CD14-positive monocyte (primary cell): ENCODE measurements at regions not wholly inside any gene's neighbourhood (a gene's known extent, or its start where the extent isn't known, plus 50 kb on each side); places are given as distances from the start of the nearest gene placed in this dataset.

Source experiments
- DNase-seq, 3 donors: peaks; one replicate each; pipeline ENCODE4 v3.0.0-alpha.2; 2011 to 2022
- H2AFZ ChIP-seq: 2 replicates; pipeline ENCODE4 v1.6.0; 2012; ENCODE audit warnings: mild to moderate bottlenecking, low read depth, low read length, inconsistent platforms; ENCODE audit not compliant: insufficient read depth, poor library complexity, severe bottlenecking
- H3K27ac ChIP-seq, 2 donors: 1 replicate in 1 of 2; 2 replicates in 1 of 2; pipeline ENCODE4 v1.5.1; 2012 to 2013; ENCODE audit warnings: low read length in 2 of 2, control low read depth in 1 of 2, inconsistent platforms in 1 of 2, low read depth in 1 of 2, mild to moderate bottlenecking in 1 of 2
- H3K27me3 ChIP-seq, 2 donors: one replicate each; pipeline versions ENCODE4 v1.6.0 to v1.6.1; 2011 to 2013; ENCODE audit warnings: low read length in 2 of 2; ENCODE audit not compliant: control insufficient read depth in 2 of 2, insufficient read depth in 2 of 2
- H3K36me3 ChIP-seq, 2 donors: replicated peaks in 1 of 2; 1 replicate in 1 of 2; 2 replicates in 1 of 2; pipeline versions ENCODE4 v1.5.1 to v1.6.1; 2012 to 2013; ENCODE audit warnings: low read length in 2 of 2, control low read depth in 1 of 2, inconsistent platforms in 1 of 2, mild to moderate bottlenecking in 1 of 2; ENCODE audit not compliant: insufficient read depth in 2 of 2, control insufficient read depth in 1 of 2
- H3K4me1 ChIP-seq, 2 donors: 1 replicate in 1 of 2; 2 replicates in 1 of 2; pipeline versions ENCODE4 v1.5.1 to v1.6.1; 2012 to 2013; ENCODE audit warnings: low read length in 2 of 2, control low read depth in 1 of 2, inconsistent platforms in 1 of 2, mild to moderate bottlenecking in 1 of 2, moderate library complexity in 1 of 2; ENCODE audit not compliant: insufficient read depth in 2 of 2, control insufficient read depth in 1 of 2
- H3K4me2 ChIP-seq: replicated peaks from 2 replicates; pipeline ENCODE3; 2012; ENCODE audit warnings: low read length, moderate library complexity, mild to moderate bottlenecking; ENCODE audit not compliant: poor library complexity, severe bottlenecking; ENCODE audit errors: extremely low read depth
- H3K4me3 ChIP-seq, 3 experiments: fragments of 200-600 bp in 1 of 3; sonication (generic) in 1 of 3; replicated peaks in 1 of 3; 1 replicate in 2 of 3; 2 replicates in 1 of 3; pipeline ENCODE4 v1.5.1; 2011 to 2013; ENCODE audit warnings: low read length in 3 of 3, mild to moderate bottlenecking in 3 of 3, control low read depth in 2 of 3, low read depth in 2 of 3, inconsistent platforms in 1 of 3, moderate library complexity in 1 of 3
- H3K79me2 ChIP-seq: 2 replicates; pipeline ENCODE4 v1.6.0; 2012; ENCODE audit warnings: mild to moderate bottlenecking, control low read depth, inconsistent platforms, low read length, moderate library complexity; ENCODE audit not compliant: insufficient read depth
- H3K9ac ChIP-seq: 2 replicates; pipeline ENCODE4 v1.6.0; 2017; ENCODE audit warnings: low read length, mild to moderate bottlenecking; ENCODE audit not compliant: insufficient read depth, poor library complexity, severe bottlenecking
- H3K9me3 ChIP-seq, 2 donors: replicated peaks in 1 of 2; 1 replicate in 1 of 2; 2 replicates in 1 of 2; pipeline versions ENCODE4 v1.5.1 to v1.6.1; 2012 to 2013; ENCODE audit warnings: low read length in 2 of 2, control low read depth in 1 of 2; ENCODE audit not compliant: control insufficient read depth in 1 of 2, insufficient read depth in 1 of 2
- H4K20me1 ChIP-seq: 2 replicates; pipeline ENCODE4 v1.6.0; 2012; ENCODE audit warnings: mild to moderate bottlenecking, low read length, control low read depth, moderate library complexity; ENCODE audit not compliant: insufficient read depth
- H3K27ac Mint-ChIP-seq, 7 donors: one replicate each; pipeline ENCODE4 v1.8.0; 2020; ENCODE audit warnings: mild to moderate bottlenecking in 7 of 7, mixed read lengths in 7 of 7, moderate library complexity in 6 of 7, inconsistent platforms in 2 of 7
- H3K27me3 Mint-ChIP-seq, 3 donors: one replicate each; pipeline ENCODE4 v1.8.0; 2021 to 2022; ENCODE audit warnings: low read depth in 3 of 3, mild to moderate bottlenecking in 3 of 3, mixed read lengths in 3 of 3, moderate library complexity in 3 of 3, inconsistent platforms in 1 of 3
- H3K36me3 Mint-ChIP-seq, 2 donors: one replicate each; pipeline ENCODE4 v1.8.0; 2020; ENCODE audit warnings: mixed read lengths in 2 of 2, inconsistent platforms in 1 of 2, mild to moderate bottlenecking in 1 of 2
- H3K4me1 Mint-ChIP-seq: one replicate; pipeline ENCODE4 v1.8.0; 2020; ENCODE audit warnings: mild to moderate bottlenecking, mixed read lengths
- H3K4me3 Mint-ChIP-seq, 2 donors: one replicate each; pipeline ENCODE4 v1.8.0; 2020; ENCODE audit warnings: mild to moderate bottlenecking in 2 of 2, mixed read lengths in 2 of 2, moderate library complexity in 1 of 2
- H3K9me3 Mint-ChIP-seq, 7 donors: one replicate each; pipeline ENCODE4 v1.8.0; 2020 to 2022; ENCODE audit warnings: mixed read lengths in 7 of 7, mild to moderate bottlenecking in 6 of 7, moderate library complexity in 6 of 7, inconsistent platforms in 2 of 7
- WGBS: methylation state at CpG from one replicate; pipeline ENCODE4 v1.1.5; 2013; ENCODE audit warnings: missing lambda C conversion rate; ENCODE audit not compliant: insufficient coverage; 5-methylcytosine and 5-hydroxymethylcytosine counted together
- intact Hi-C, 2 donors: fragments of 100-400 bp; cut with micrococcal nuclease; formaldehyde crosslinking; loops; one replicate each; pipeline versions ENCODE4 v1.15.0 to v1.15.1; 2023
- TF ChIP-seq, protein P1 (sequence below): fragments of 200-600 bp; IDR thresholded peaks from one replicate; pipeline ENCODE4 v1.8.0; 2022; ENCODE audit warnings: antibody characterized with exemption, mild to moderate bottlenecking

DNA sequence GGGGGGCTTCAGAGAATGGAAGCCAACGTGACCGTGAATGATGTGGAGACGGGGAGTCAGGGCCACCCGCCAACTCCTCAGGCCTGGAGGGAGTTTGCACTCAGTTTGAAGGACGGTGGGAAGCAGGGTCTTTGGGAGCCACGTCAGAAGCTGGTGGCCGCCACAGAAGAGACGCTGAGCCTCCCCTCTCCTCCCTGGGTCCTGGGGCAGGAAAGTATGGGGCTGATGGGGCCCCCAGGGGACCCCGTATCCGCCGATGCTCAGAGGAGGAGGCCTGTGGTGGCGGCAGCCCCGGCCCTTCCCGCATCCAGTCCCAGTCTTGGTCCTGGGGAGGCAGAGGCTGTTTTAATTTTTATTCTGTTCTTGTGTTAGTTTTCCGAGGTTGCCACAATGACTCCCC, 188.6 kb upstream of the C1orf174 start:
- Mint-ChIP-seq H3K36me3 (no peaks in the 10 kb centered on the region), H3K27me3 (no peaks in the 10 kb centered on the region), H3K4me3 (no peak overlapping the region), H3K9me3 (peaks cover 24 to 48% (median 39%) of the 10 kb centered on the region in 7 donors), H3K4me1 (no peaks in the 10 kb centered on the region), H3K27ac (no peak overlapping the region)
- H2AFZ ChIP-seq: no peak overlapping the region
- no peak overlapping the region for H3K4me3 ChIP-seq
- H3K4me2 ChIP-seq: no peak overlapping the region
- H3K27ac ChIP-seq: no peak overlapping the region
- no peak overlapping the region for H3K9ac ChIP-seq
- 97% methylated on average over 6 of the region's 15 CpGs for WGBS
- no peaks in the 10 kb centered on the region for H3K27me3 ChIP-seq
- no peaks in the 10 kb centered on the region for H3K4me1 ChIP-seq
- DNase-seq: no peak
- intact Hi-C loops: loop anchor here in 1 of 2 donors (10.0 kb wide), 1 partner anchor 64 kb away; no protein-coding TSS in a partner anchor
- H3K9me3 ChIP-seq: peaks cover 21 to 60% of the 10 kb centered on the region in 2 donors
- no peaks in the 10 kb centered on the region for H3K79me2 ChIP-seq
- TF ChIP-seq, protein P1, sequence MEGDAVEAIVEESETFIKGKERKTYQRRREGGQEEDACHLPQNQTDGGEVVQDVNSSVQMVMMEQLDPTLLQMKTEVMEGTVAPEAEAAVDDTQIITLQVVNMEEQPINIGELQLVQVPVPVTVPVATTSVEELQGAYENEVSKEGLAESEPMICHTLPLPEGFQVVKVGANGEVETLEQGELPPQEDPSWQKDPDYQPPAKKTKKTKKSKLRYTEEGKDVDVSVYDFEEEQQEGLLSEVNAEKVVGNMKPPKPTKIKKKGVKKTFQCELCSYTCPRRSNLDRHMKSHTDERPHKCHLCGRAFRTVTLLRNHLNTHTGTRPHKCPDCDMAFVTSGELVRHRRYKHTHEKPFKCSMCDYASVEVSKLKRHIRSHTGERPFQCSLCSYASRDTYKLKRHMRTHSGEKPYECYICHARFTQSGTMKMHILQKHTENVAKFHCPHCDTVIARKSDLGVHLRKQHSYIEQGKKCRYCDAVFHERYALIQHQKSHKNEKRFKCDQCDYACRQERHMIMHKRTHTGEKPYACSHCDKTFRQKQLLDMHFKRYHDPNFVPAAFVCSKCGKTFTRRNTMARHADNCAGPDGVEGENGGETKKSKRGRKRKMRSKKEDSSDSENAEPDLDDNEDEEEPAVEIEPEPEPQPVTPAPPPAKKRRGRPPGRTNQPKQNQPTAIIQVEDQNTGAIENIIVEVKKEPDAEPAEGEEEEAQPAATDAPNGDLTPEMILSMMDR: no peak
- no peaks in the 10 kb centered on the region for H3K36me3 ChIP-seq
- H4K20me1 ChIP-seq: no peaks in the 10 kb centered on the region

DNA sequence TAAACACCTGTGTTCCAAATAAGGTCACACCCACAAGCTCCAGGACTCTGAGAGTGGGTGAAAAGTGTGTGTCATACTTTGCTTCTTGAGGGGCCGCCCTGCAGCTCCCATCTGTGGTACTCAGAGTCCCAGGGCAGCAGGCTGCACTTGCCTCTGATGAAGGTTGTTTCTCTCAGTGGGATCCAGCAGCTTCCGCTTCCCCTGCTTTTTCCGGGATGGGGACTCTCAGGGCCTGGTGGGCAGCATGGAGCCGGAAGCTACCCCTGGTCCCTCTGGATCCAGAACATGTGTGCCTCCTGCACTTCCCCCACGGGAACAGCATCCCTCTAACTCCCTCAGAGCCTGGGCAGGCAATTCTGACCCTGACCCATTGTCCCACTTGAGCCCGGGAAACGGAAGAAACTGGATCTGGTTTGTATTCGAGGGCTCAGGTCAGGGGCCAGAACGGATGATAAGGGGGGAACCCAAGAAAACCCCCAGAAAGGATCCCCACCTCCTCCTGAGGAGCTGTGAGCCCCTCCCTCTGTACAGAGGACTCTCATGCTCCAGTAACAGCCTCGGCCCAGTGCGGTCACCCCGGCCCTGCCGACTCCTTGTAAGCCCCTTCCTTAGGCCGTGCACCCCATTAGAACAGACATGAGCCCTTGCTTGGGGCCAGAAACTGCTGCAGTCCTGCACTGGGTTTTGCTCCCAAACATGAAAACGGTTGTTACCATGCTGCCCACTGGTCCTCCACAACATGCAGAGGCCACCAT, 189.5 kb upstream of the C1orf174 start:
- intact Hi-C loops: loop anchor here in 1 of 2 donors (10.0 kb wide), 1 partner anchor 65 kb away; no protein-coding TSS in a partner anchor
- Histone ChIP-seq H4K20me1 (no peaks in the 10 kb centered on the region), H3K4me2 (no peak overlapping the region), H3K27me3 (no peaks in the 10 kb centered on the region), H3K4me1 (no peaks in the 10 kb centered on the region), H3K79me2 (no peaks in the 10 kb centered on the region), H3K4me3 (no peak overlapping the region), H3K36me3 (no peaks in the 10 kb centered on the region), H3K9ac (no peak overlapping the region), H3K27ac (no peak overlapping the region), H2AFZ (no peak overlapping the region), H3K9me3 (peaks cover 21 to 68% of the 10 kb centered on the region in 2 donors)
- WGBS: 93% methylated on average over 10 of the region's 15 CpGs
- Mint-ChIP-seq H3K9me3 (peaks cover 28 to 57% (median 45%) of the 10 kb centered on the region in 7 donors), H3K4me3 (no peak overlapping the region), H3K27ac (peak overlapping the region in 2 of 7 donors; percentile 20 to 44), H3K36me3 (no peaks in the 10 kb centered on the region), H3K27me3 (no peaks in the 10 kb centered on the region), H3K4me1 (no peaks in the 10 kb centered on the region)
- TF ChIP-seq, protein P1: no peak
- DNase-seq: no peak
